HG02852 (cell line): ENCODE measurements at regions not wholly inside any gene's neighbourhood (a gene's known extent, or its start where the extent isn't known, plus 50 kb on each side); places are given as distances from the start of the nearest gene placed in this dataset.
A peak's percentile ranks its signal among the peaks of the same experiment; 100 is the strongest.

Source experiments
- ATAC-seq: cut with Tn5 transposase; IDR thresholded peaks from one replicate; pipeline ENCODE4 v1.9.1; 2021; ENCODE audit warnings: mild to moderate bottlenecking, moderate library complexity; ENCODE audit not compliant: unreplicated experiment

- ATAC-seq, result no peak
These were observed 246.6 kb upstream of the APCDD1 start for GRCh38 chr18:10207682-10208345.

GRCh38 chr18:10209302-10209701, 245.1 kb upstream of the APCDD1 start:
- no peak for ATAC-seq

- no peak for ATAC-seq
These were observed 244.3 kb upstream of the APCDD1 start for GRCh38 chr18:10210057-10210633.

GRCh38 chr18:10213526-10213925, 240.9 kb upstream of the APCDD1 start:
- ATAC-seq, result peak; percentile 70

GRCh38 chr18:10215446-10215845, 239.0 kb upstream of the APCDD1 start:
- no peak for ATAC-seq

GRCh38 chr18:10216791-10217190, 237.6 kb upstream of the APCDD1 start:
- ATAC-seq, result no peak

GRCh38 chr18:10217211-10217610, 237.2 kb upstream of the APCDD1 start:
- no peak for ATAC-seq

- ATAC-seq, result no peak
These were observed 229.1 kb upstream of the APCDD1 start for GRCh38 chr18:10225300-10225699.

- ATAC-seq, result no peak
These were observed 227.5 kb upstream of the APCDD1 start for GRCh38 chr18:10226971-10227370.

- ATAC-seq, result no peak
These were observed 226.1 kb upstream of the APCDD1 start for GRCh38 chr18:10228326-10228725.

GRCh38 chr18:10229458-10229857, 225.0 kb upstream of the APCDD1 start:
- ATAC-seq, result no peak

GRCh38 chr18:10230072-10230471, 224.4 kb upstream of the APCDD1 start:
- ATAC-seq, result no peak

GRCh38 chr18:10231220-10231619, 223.2 kb upstream of the APCDD1 start:
- ATAC-seq, result no peak

- ATAC-seq, result no peak
These were observed 222.4 kb upstream of the APCDD1 start for GRCh38 chr18:10232062-10232461.

- no peak for ATAC-seq
These were observed 221.2 kb upstream of the APCDD1 start for GRCh38 chr18:10233082-10233875.

GRCh38 chr18:10234281-10234680, 220.2 kb upstream of the APCDD1 start:
- no peak for ATAC-seq

GRCh38 chr18:10234912-10235660, 219.3 kb upstream of the APCDD1 start:
- no peak for ATAC-seq

- no peak for ATAC-seq
These were observed 218.8 kb upstream of the APCDD1 start for GRCh38 chr18:10235661-10235952.

- no peak for ATAC-seq
These were observed 215.3 kb upstream of the APCDD1 start for GRCh38 chr18:10239103-10239502.

- ATAC-seq, result no peak
These were observed 214.3 kb upstream of the APCDD1 start for GRCh38 chr18:10239991-10240634.

- ATAC-seq, result no peak
These were observed 213.5 kb upstream of the APCDD1 start for GRCh38 chr18:10240973-10241372.
